Tibial nerve (tissue), 4 donors: ENCODE measurements at regions not wholly inside any gene's neighbourhood (a gene's known extent, or its start where the extent isn't known, plus 50 kb on each side); places are given as distances from the start of the nearest gene placed in this dataset.
"Not testable (repeated sequence)": the region's sequence is repeated elsewhere in the genome, so short reads cannot be mapped to it uniquely, and the experiment has no call there.

Source experiments
- DNase-seq, 2 donors: peaks; one replicate each; pipeline ENCODE4 v3.0.0-alpha.2; 2019; ENCODE audit warnings: low spot score in 2 of 2
- H3K27ac ChIP-seq, 4 donors: fragments of 200-600 bp; sonication (generic) in 3 of 4; one replicate each; pipeline ENCODE4 v1.5.1; 2017 to 2019; ENCODE audit warnings: mild to moderate bottlenecking in 1 of 4
- H3K27me3 ChIP-seq, 2 donors: fragments of 200-600 bp; sonication (generic) in 1 of 2; one replicate each; pipeline versions ENCODE4 v1.5.1 to v1.6.0; 2017 to 2019
- H3K36me3 ChIP-seq, 3 donors: fragments of 200-600 bp; sonication (generic); one replicate each; pipeline ENCODE4 v1.5.1; 2018 to 2019
- H3K4me1 ChIP-seq, 4 donors: fragments of 200-600 bp; sonication (generic) in 3 of 4; one replicate each; pipeline ENCODE4 v1.5.1; 2017 to 2019
- H3K4me3 ChIP-seq, 4 donors: fragments of 200-600 bp; sonication (generic) in 3 of 4; one replicate each; pipeline ENCODE4 v1.5.1; 2017 to 2019; ENCODE audit warnings: mild to moderate bottlenecking in 1 of 4, moderate library complexity in 1 of 4
- H3K9me3 ChIP-seq, 4 donors: fragments of 200-600 bp; sonication (generic) in 3 of 4; one replicate each; pipeline ENCODE4 v1.5.1; 2017 to 2019
- EP300 ChIP-seq, 2 donors: sonication (generic); formaldehyde crosslinking; IDR thresholded peaks; one replicate each; pipeline ENCODE4 v1.6.1; 2017; ENCODE audit warnings: antibody characterized with exemption in 2 of 2, mild to moderate bottlenecking in 1 of 2
- POLR2A ChIP-seq, 2 donors: fragments of 450-650 bp; IDR thresholded peaks; one replicate each; pipeline ENCODE4 v1.6.1; 2017; ENCODE audit warnings: antibody characterized with exemption in 2 of 2, mild to moderate bottlenecking in 2 of 2, moderate library complexity in 2 of 2
- WGBS, 2 donors: methylation state at CpG; one replicate each; pipeline ENCODE4 v1.1.5; 2018; 5-methylcytosine and 5-hydroxymethylcytosine counted together
- TF ChIP-seq, protein P1 (sequence below), 5 experiments: fragments of 200-600 bp in 3 of 5; fragments of 450-650 bp in 2 of 5; sonication (generic) in 3 of 5; IDR thresholded peaks; one replicate each; pipeline ENCODE4 v1.5.1; 2016 to 2019; ENCODE audit warnings: antibody characterized with exemption in 5 of 5, mild to moderate bottlenecking in 3 of 5, moderate library complexity in 2 of 5

DNA sequence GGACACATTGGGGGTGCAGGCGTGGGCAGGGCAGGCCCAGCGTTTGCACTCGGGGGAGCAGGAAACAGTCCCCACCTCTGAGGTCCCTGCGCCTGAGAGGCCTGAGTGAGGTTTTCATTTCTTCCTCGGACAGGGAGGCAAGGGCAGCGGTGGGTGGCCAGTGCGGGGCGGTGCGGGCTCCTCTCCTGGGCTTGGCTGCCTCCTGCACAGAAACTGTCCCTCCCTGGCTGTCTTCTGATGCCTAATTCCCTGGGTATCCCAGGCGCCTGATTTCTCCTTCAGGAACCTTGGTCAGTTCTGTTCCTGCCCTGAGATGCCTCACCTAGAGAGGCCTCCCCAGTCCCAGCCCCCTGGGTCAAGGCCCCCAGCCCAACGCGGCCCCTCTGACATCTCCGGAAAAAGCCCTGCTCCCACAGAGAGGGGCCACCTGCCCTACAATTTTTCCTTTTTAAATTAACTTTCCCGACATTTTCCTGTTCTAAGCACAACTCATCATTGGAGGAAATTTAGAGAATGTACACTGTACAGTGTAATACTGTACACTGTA, 260.3 kb downstream of the ADGRD1 start:
- Histone ChIP-seq H3K27me3 (peaks cover 0 to 23% of the 10 kb centered on the region in 2 donors), H3K27ac (no peak overlapping the region), H3K4me3 (no peak overlapping the region), H3K36me3 (no peaks in the 10 kb centered on the region), H3K9me3 (peaks cover 0 to 14% (median 0%) of the 10 kb centered on the region in 4 donors), H3K4me1 (no peaks in the 10 kb centered on the region)
- TF ChIP-seq EP300 (IDR thresholded peaks at IDR 0.05) (no peak), POLR2A (IDR thresholded peaks at IDR 0.05) (no peak)
- TF ChIP-seq, protein P1, sequence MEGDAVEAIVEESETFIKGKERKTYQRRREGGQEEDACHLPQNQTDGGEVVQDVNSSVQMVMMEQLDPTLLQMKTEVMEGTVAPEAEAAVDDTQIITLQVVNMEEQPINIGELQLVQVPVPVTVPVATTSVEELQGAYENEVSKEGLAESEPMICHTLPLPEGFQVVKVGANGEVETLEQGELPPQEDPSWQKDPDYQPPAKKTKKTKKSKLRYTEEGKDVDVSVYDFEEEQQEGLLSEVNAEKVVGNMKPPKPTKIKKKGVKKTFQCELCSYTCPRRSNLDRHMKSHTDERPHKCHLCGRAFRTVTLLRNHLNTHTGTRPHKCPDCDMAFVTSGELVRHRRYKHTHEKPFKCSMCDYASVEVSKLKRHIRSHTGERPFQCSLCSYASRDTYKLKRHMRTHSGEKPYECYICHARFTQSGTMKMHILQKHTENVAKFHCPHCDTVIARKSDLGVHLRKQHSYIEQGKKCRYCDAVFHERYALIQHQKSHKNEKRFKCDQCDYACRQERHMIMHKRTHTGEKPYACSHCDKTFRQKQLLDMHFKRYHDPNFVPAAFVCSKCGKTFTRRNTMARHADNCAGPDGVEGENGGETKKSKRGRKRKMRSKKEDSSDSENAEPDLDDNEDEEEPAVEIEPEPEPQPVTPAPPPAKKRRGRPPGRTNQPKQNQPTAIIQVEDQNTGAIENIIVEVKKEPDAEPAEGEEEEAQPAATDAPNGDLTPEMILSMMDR (IDR thresholded peaks at IDR 0.05) = no peak
- 82 to 83% methylated on average over 14 of the region's 14 CpGs for WGBS, 2 donors
- no peak for DNase-seq

DNA sequence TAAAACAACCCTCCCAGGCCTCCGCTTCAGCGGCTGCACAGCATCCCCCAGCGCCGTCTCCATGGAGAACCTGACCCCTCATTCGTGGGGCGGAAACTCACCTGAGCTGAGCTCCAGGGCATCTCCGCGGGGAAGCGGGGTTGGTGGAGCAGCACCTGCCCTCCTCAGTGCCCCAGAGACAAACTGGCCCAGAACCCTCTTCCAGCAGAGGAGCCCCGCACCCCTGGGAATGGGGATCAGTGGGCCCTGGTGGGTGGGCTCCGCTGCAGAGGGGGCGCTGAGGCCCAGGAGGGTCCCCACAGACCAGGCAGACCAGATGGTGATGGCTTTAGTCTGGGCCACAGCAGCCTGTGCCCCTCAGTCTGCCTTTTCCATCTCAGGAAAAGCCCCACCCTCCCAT, 261.2 kb downstream of the ADGRD1 start:
- H3K36me3 ChIP-seq, H3K27ac ChIP-seq, DNase-seq, H3K4me3 ChIP-seq, H3K4me1 ChIP-seq: not testable (repeated sequence)
- H3K27me3 ChIP-seq = peaks cover 0 to 28% of the 10 kb centered on the region in 2 donors
- WGBS, 2 donors = 75 to 89% methylated on average over 6 to 9 of the region's 12 CpGs
- H3K9me3 ChIP-seq = peaks cover 0 to 14% (median 0%) of the 10 kb centered on the region in 4 donors

DNA sequence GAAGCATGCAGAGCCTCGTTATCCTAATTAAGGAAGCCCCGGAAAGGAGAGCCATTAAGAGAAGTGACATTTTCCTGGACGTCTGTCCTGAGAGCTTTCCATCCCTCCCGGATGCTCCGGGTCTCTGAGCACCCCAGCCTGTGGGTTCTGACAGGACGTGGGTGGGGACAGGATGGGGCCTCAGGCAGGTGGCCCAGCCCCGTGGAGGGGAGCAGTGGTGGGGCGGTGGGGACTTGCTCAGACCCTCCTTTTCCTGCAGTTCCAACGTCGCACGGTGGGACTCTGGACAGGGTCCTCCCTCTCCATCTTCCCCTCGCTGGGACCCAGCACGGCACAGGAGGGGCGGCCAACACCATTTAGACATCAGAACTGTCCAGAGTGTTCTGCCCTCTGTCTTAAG, 262.9 kb downstream of the ADGRD1 start:
- H3K4me1 ChIP-seq, H3K27ac ChIP-seq, DNase-seq, H3K4me3 ChIP-seq, H3K36me3 ChIP-seq: not testable (repeated sequence)
- Histone ChIP-seq H3K27me3 (peaks cover 0 to 29% of the 10 kb centered on the region in 2 donors), H3K9me3 (peaks cover 0 to 14% (median 0%) of the 10 kb centered on the region in 4 donors)
- WGBS, 2 donors = 16 to 23% methylated on average over 7 to 14 of the region's 14 CpGs

DNA sequence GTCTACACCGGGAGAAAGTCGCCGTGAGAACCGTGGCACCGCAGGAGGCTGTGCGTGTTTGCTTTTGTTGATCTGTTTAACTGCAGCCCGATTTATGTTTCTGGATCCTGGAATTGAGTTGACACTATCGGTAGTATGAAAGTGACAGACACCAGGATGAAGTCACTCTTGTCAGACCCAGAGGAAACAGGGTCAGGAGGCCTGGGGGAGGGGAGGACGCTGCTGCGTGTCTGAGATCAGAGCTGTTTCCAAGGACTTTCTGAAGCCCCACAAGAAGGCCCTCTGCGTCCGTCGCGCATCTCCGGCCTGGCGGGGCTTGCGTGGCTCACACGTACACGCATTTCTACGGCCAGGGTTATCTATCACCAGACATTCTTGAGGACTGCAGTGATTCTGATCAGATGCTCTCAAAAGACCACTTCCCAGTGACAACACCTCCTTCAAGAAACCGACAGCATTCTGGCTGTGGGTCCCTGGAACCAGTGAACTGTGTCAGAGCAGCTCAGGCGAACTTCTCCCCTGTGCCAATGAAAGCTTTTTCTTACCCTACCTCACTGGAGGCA, 263.4 kb downstream of the ADGRD1 start:
- DNase-seq = no peak
- peaks cover 0 to 29% of the 10 kb centered on the region in 2 donors for H3K27me3 ChIP-seq
- TF ChIP-seq POLR2A (IDR thresholded peaks at IDR 0.05) (no peak), EP300 (IDR thresholded peaks at IDR 0.05) (no peak)
- TF ChIP-seq, protein P1 (IDR thresholded peaks at IDR 0.05) = no peak
- H3K36me3 ChIP-seq = no peaks in the 10 kb centered on the region
- H3K4me1 ChIP-seq = peaks cover 0 to 5% (median 1%) of the 10 kb centered on the region in 4 donors
- peaks cover 0 to 14% (median 0%) of the 10 kb centered on the region in 4 donors for H3K9me3 ChIP-seq
- no peak overlapping the region for H3K27ac ChIP-seq
- no peak overlapping the region for H3K4me3 ChIP-seq
- WGBS, 2 donors = 41 to 54% methylated on average over 22 of the region's 22 CpGs

DNA sequence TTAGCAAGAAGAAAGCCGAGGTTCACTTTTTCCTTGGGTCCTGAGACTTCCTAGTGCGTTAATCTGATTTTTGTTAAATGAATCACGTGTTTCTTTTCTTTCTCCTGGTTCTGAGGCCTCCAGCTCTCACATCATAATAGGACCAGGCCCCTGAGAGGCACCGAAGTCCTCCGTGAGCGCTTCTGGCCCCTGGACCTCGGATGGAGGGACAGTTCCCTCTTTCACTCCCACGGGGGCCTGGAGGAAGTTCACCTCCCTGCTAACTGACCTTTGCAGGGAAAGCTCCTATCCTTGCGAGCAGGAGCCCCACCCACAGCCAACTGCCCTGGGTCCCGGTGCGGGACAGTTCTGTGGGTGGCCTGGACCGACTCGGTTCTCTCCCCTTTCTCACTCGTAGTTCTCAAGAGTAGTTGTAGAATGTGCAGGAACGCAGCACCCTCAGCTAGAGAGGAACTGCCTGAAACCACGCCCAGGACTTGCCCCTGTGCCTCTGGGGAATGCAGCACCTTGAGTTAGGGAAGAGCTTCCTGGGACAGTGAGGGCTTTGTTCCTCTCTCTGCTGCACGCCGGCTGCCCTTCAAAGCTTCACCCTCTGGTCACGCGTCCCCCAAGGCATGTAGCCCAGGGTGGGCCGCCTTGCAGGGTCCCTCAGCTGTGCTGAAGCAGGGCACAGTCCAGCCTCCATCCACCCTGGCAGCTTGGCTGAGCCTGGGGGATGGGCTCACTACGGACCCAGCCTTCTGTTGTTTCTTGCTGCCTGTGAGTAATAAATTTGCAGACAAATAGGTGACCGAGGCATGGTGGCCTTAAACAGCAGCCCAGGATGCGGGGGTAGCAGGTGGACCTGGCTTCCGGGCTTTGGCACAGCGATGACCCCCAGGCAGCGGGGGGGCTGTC, 264.6 kb downstream of the ADGRD1 start:
- peaks cover 0 to 29% of the 10 kb centered on the region in 2 donors for H3K27me3 ChIP-seq

More for the DNA sequence above, 264.6 kb downstream of the ADGRD1 start:
- Histone ChIP-seq H3K36me3 (no peaks in the 10 kb centered on the region), H3K9me3 (peaks cover 0 to 8% (median 0%) of the 10 kb centered on the region in 4 donors), H3K27ac (no peak overlapping the region), H3K4me1 (peaks cover 0 to 17% (median 3%) of the 10 kb centered on the region in 4 donors), H3K4me3 (no peak overlapping the region)
- WGBS, 2 donors = 45% methylated on average over 19 to 23 of the region's 27 CpGs
- TF ChIP-seq, protein P1 (IDR thresholded peaks at IDR 0.05) = no peak
- no peak for TF ChIP-seq POLR2A (IDR thresholded peaks at IDR 0.05)
- TF ChIP-seq EP300 (IDR thresholded peaks at IDR 0.05) = no peak
- no peak for DNase-seq
